H1 (cell line): ENCODE measurements at regions not wholly inside any gene's neighbourhood (a gene's known extent, or its start where the extent isn't known, plus 50 kb on each side); places are given as distances from the start of the nearest gene placed in this dataset.

Experiments
- CTCF ChIA-PET: fragments of 300-600 bp; sonication (Branson Sonifier 250); formaldehyde crosslinking; loops from one replicate; lab custom pipeline; 2021; ENCODE audit not compliant: partially characterized antibody; lab: Charles Lee
- POLR2A ChIA-PET: fragments of 300-600 bp; sonication (Branson Sonifier 250); formaldehyde crosslinking; loops from one replicate; lab custom pipeline; 2021; ENCODE audit warnings: inconsistent platforms; ENCODE audit not compliant: partially characterized antibody; lab: Charles Lee
- DNase-seq, 2 experiments: peaks; one replicate each; pipeline versions ENCODE4 v3.0.0 to v3.0.0-alpha.2; 2010 to 2022; ENCODE audit warnings: low spot score in 2 of 2, low read depth in 1 of 2, mixed read lengths in 1 of 2
- FAIRE-seq: peaks from 2 replicates; lab custom pipeline; 2011; peaks lifted over from hg19 to GRCh38; lab: Jason Lieb, UNC
- H2AFZ ChIP-seq: 2 replicates; pipeline ENCODE4 v1.8.1; 2012; ENCODE audit warnings: low read length, inconsistent platforms
- H2AK5ac ChIP-seq: 2 replicates; pipeline ENCODE4 v1.6.1; 2013; ENCODE audit warnings: low read depth, low read length
- H2BK120ac ChIP-seq: replicated peaks from 2 replicates; pipeline ENCODE3; 2013; ENCODE audit warnings: low read depth, low read length, inconsistent platforms
- H2BK12ac ChIP-seq: 2 replicates; pipeline ENCODE4 v1.6.1; 2013; ENCODE audit warnings: low read depth, low read length
- H2BK15ac ChIP-seq: 2 replicates; pipeline ENCODE4 v1.6.1; 2013; ENCODE audit warnings: low read length
- H2BK20ac ChIP-seq: 2 replicates; pipeline ENCODE4 v1.6.1; 2013; ENCODE audit warnings: low read length
- H2BK5ac ChIP-seq: 2 replicates; pipeline ENCODE4 v1.6.1; 2013; ENCODE audit warnings: low read depth, low read length
- H3K14ac ChIP-seq: 2 replicates; pipeline ENCODE4 v1.6.1; 2013; ENCODE audit warnings: inconsistent platforms; ENCODE audit not compliant: insufficient read length
- H3K18ac ChIP-seq: 2 replicates; pipeline ENCODE4 v1.6.1; 2013; ENCODE audit warnings: low read length; ENCODE audit errors: extremely low read depth
- H3K23ac ChIP-seq: 2 replicates; pipeline ENCODE4 v1.6.1; 2013; ENCODE audit warnings: inconsistent platforms; ENCODE audit not compliant: insufficient read length
- H3K23me2 ChIP-seq: 2 replicates; pipeline ENCODE4 v1.6.1; 2013; ENCODE audit warnings: low read depth, low read length
- H3K27ac ChIP-seq: 2 replicates; pipeline ENCODE4 v1.6.1; 2011; ENCODE audit warnings: low read depth, low read length, inconsistent platforms
- H3K27me3 ChIP-seq, 4 experiments: replicated peaks in 1 of 4; 1 replicate in 1 of 4; 2 replicates in 3 of 4; pipeline versions ENCODE4 v1.6.1 to v1.8.1; 2011 to 2013; ENCODE audit warnings: low read length in 3 of 4, mild to moderate bottlenecking in 3 of 4, inconsistent platforms in 2 of 4, mixed read lengths in 2 of 4, moderate library complexity in 1 of 4; ENCODE audit not compliant: control insufficient read depth in 3 of 4, insufficient read depth in 3 of 4; ENCODE audit errors: extremely low read depth in 1 of 4
- H3K36me3 ChIP-seq, 4 experiments: 2 replicates each; pipeline versions ENCODE4 v1.6.1 to v1.8.1; 2011 to 2013; ENCODE audit warnings: mild to moderate bottlenecking in 4 of 4, low read length in 3 of 4, moderate library complexity in 2 of 4, control low read depth in 1 of 4, inconsistent platforms in 1 of 4; ENCODE audit not compliant: insufficient read depth in 4 of 4, control insufficient read depth in 2 of 4
- H3K4ac ChIP-seq: replicated peaks from 2 replicates; pipeline ENCODE3; 2013; ENCODE audit warnings: low read length, low read depth, mixed read lengths, inconsistent platforms; ENCODE audit not compliant: insufficient read length
- H3K4me1 ChIP-seq, 4 experiments: replicated peaks in 1 of 4; 1 replicate in 1 of 4; 2 replicates in 3 of 4; pipeline versions ENCODE4 v1.6.1 to v1.8.1; 2011 to 2013; ENCODE audit warnings: low read length in 3 of 4, inconsistent platforms in 2 of 4, mixed read lengths in 1 of 4; ENCODE audit not compliant: insufficient read depth in 4 of 4, control insufficient read depth in 3 of 4
- H3K4me2 ChIP-seq, 2 experiments: 2 replicates each; pipeline versions ENCODE4 v1.6.1 to v1.8.1; 2011 to 2013; ENCODE audit warnings: low read depth in 2 of 2, low read length in 2 of 2, control low read depth in 1 of 2, inconsistent platforms in 1 of 2, mild to moderate bottlenecking in 1 of 2; ENCODE audit not compliant: insufficient read depth in 1 of 2
- H3K4me3 ChIP-seq, 4 experiments: fragments of 200-600, 300-600 bp in 1 of 4; sonication (generic), shearing (Covaris generic), sonication (Bioruptor Twin) in 1 of 4; 2 replicates each; pipeline versions ENCODE4 v1.5.1 to v1.8.1; 2011 to 2016; ENCODE audit warnings: low read length in 4 of 4, low read depth in 3 of 4, control low read depth in 2 of 4, inconsistent platforms in 2 of 4, mild to moderate bottlenecking in 2 of 4, mixed read lengths in 1 of 4, moderate library complexity in 1 of 4; ENCODE audit not compliant: insufficient read depth in 2 of 4; ENCODE audit errors: extremely low read depth in 1 of 4
- H3K56ac ChIP-seq: replicated peaks from 2 replicates; pipeline ENCODE3; 2013; ENCODE audit warnings: low read depth, mild to moderate bottlenecking, mixed read lengths, low read length, inconsistent platforms; ENCODE audit not compliant: insufficient read length
- H3K79me1 ChIP-seq: 2 replicates; pipeline ENCODE4 v1.6.1; 2013; ENCODE audit warnings: low read depth, low read length, control low read depth
- H3K79me2 ChIP-seq, 2 experiments: 2 replicates each; pipeline versions ENCODE4 v1.6.1 to v1.8.1; 2012 to 2013; ENCODE audit warnings: low read length in 2 of 2, mild to moderate bottlenecking in 2 of 2, inconsistent platforms in 1 of 2; ENCODE audit not compliant: insufficient read depth in 2 of 2, control insufficient read depth in 1 of 2
- H3K9ac ChIP-seq, 4 experiments: replicated peaks in 1 of 4; 1 replicate in 1 of 4; 2 replicates in 3 of 4; pipeline versions ENCODE4 v1.6.1 to v1.8.1; 2011 to 2013; ENCODE audit warnings: low read depth in 3 of 4, low read length in 3 of 4, control low read depth in 2 of 4, mild to moderate bottlenecking in 2 of 4, moderate library complexity in 2 of 4, inconsistent platforms in 1 of 4; ENCODE audit errors: extremely low read depth in 1 of 4
- H3K9me3 ChIP-seq, 2 experiments: 2 replicates each; pipeline versions ENCODE4 v1.6.1 to v1.8.1; 2012 to 2013; ENCODE audit warnings: mild to moderate bottlenecking in 2 of 2, moderate library complexity in 2 of 2, control low read depth in 1 of 2, inconsistent platforms in 1 of 2, low read depth in 1 of 2, low read length in 1 of 2, mixed read lengths in 1 of 2; ENCODE audit not compliant: insufficient read depth in 2 of 2
- H4K20me1 ChIP-seq, 2 experiments: replicated peaks in 1 of 2; 2 replicates each; pipeline versions ENCODE3 to v1.8.1; 2011 to 2013; ENCODE audit warnings: inconsistent platforms in 2 of 2, low read length in 2 of 2, mild to moderate bottlenecking in 1 of 2; ENCODE audit not compliant: insufficient read depth in 2 of 2, control insufficient read depth in 1 of 2
- H4K5ac ChIP-seq: 2 replicates; pipeline ENCODE4 v1.6.1; 2013; ENCODE audit warnings: low read length, low read depth, mixed read lengths, inconsistent platforms; ENCODE audit not compliant: insufficient read length
- H4K8ac ChIP-seq: 2 replicates; pipeline ENCODE4 v1.8.0; 2013; ENCODE audit warnings: mild to moderate bottlenecking, moderate library complexity, low read length, inconsistent platforms; ENCODE audit not compliant: insufficient read depth; ENCODE audit errors: extremely low read depth
- H4K91ac ChIP-seq: replicated peaks from 2 replicates; pipeline ENCODE3; 2013; ENCODE audit warnings: low read length, mixed read lengths, inconsistent platforms; ENCODE audit not compliant: insufficient read length
- BACH1 ChIP-seq: IDR thresholded peaks from 2 replicates; pipeline ENCODE4 v1.6.1; 2012; ENCODE audit warnings: low read length, improper control_type of control experiment
- BCL11A ChIP-seq, 2 experiments: IDR thresholded peaks; one replicate each; pipeline ENCODE4 v1.6.1; 2011; ENCODE audit warnings: low read depth in 2 of 2, low read length in 2 of 2, mild to moderate bottlenecking in 2 of 2
- FOSL1 ChIP-seq: IDR thresholded peaks from 2 replicates; pipeline ENCODE4 v1.6.1; 2011; ENCODE audit warnings: mild to moderate bottlenecking, low read depth, low read length, moderate library complexity; ENCODE audit not compliant: insufficient read depth
- GABPA ChIP-seq: IDR thresholded peaks from 2 replicates; pipeline ENCODE4 v1.6.1; 2011; ENCODE audit warnings: mild to moderate bottlenecking, low read length, moderate library complexity, borderline replicate concordance; ENCODE audit not compliant: insufficient read depth
- GTF2F1 ChIP-seq: IDR thresholded peaks from 2 replicates; pipeline ENCODE4 v1.6.1; 2012; ENCODE audit warnings: low read depth, low read length, improper control_type of control experiment, borderline replicate concordance
- HDAC2 ChIP-seq, 2 experiments: fragments of 300-600 bp in 1 of 2; sonication (generic) in 1 of 2; IDR thresholded peaks; 2 replicates each; pipeline ENCODE4 v1.6.1; 2011 to 2012; ENCODE audit warnings: low read depth in 2 of 2, low read length in 2 of 2, mild to moderate bottlenecking in 2 of 2, moderate library complexity in 2 of 2, borderline replicate concordance in 1 of 2, inconsistent platforms in 1 of 2
- NRF1 ChIP-seq: IDR thresholded peaks from 2 replicates; pipeline ENCODE4 v1.6.1; 2011; ENCODE audit warnings: mild to moderate bottlenecking, low read depth, low read length, improper control_type of control experiment
- POLR2A ChIP-seq, 2 experiments: IDR thresholded peaks; 1 replicate in 1 of 2; 2 replicates in 1 of 2; pipeline ENCODE4 v1.6.1; 2011; ENCODE audit warnings: low read depth in 2 of 2, low read length in 2 of 2, mild to moderate bottlenecking in 2 of 2; ENCODE audit errors: control extremely low read depth in 1 of 2
- SP1 ChIP-seq: IDR thresholded peaks from 2 replicates; pipeline ENCODE4 v1.6.1; 2011; ENCODE audit warnings: low read depth, low read length
- SP4 ChIP-seq: IDR thresholded peaks from 2 replicates; pipeline ENCODE4 v1.6.1; 2012; ENCODE audit warnings: low read length, inconsistent platforms
- WGBS, 2 experiments: shearing (Covaris generic) in 1 of 2; methylation state at CpG; one replicate each; pipeline versions ENCODE4 v1.1.6 to v1.1.7; 2013 to 2015; ENCODE audit warnings: low lambda C conversion rate in 2 of 2, mixed read lengths in 2 of 2, inconsistent platforms in 1 of 2, low coverage in 1 of 2, missing lambda C conversion rate in 1 of 2; ENCODE audit not compliant: insufficient replicate concordance in 2 of 2, insufficient coverage in 1 of 2, insufficient read length in 1 of 2; ENCODE audit errors: extremely low coverage in 1 of 2, missing lambda C conversion rate in 1 of 2; 5-methylcytosine and 5-hydroxymethylcytosine counted together
- TF ChIP-seq, protein P1 (sequence below), 3 experiments: IDR thresholded peaks; 1 replicate in 2 of 3; 2 replicates in 1 of 3; pipeline versions ENCODE4 v1.5.1 to v1.6.1; 2011; ENCODE audit warnings: low read length in 3 of 3, mild to moderate bottlenecking in 3 of 3, inconsistent platforms in 2 of 3, low read depth in 1 of 3, moderate library complexity in 1 of 3; ENCODE audit not compliant: insufficient read depth in 1 of 3; ENCODE audit errors: control extremely low read depth in 1 of 3

DNA sequence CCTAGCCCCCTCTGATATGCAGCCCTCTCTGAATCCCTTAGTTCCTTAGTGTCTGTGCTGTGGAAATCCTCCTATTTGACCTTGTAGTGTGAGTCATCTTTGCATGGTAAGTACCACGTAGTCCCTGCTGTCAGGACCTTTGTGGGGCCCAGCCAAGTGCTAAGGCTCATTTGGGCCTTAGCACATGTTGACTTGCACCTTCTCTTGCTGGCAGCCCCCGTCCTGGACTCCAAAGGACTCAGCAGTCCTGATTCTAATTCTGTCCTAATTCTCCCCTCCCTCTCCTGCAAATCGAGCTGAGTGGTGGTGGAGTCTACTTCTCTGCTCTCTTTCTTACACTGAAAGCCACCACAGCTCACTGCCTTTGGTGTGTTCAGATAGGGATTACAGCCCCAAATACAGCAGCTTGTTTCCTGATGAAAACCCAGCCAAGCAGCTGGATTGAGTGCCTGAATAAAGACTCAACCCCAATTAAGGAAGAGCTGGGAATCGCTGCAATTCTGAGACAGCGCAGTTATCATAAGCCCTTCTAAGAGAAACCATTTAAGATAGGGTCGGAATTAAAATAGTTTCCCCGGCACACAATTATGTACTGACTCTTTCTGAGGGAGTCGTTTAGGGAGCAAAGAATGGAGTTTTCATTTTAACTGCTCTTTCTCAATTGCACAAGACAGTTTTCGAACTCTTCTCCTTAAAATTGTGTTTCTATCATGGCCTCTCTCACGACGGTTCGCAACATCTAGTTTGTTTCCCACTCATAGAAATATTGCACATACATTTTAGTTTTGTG, 215.6 kb upstream of the TNP1 start:
- Histone ChIP-seq H4K91ac (no peak overlapping the region), H3K4me1 (no peaks in the 10 kb centered on the region), H3K9me3 (no peaks in the 10 kb centered on the region), H2BK5ac (no peak overlapping the region), H4K5ac (no peak overlapping the region), H2AFZ (0 out of 2 replicates have a peak overlapping the region, but pooled peaks have one; percentile 15), H3K27ac (no peak overlapping the region), H3K14ac (no peak overlapping the region), H3K23me2 (no peaks in the 10 kb centered on the region; the same call in 1 of the 2 replicates), H2BK15ac (0 out of 2 replicates have a peak overlapping the region, but pooled peaks have one; percentile 72), H3K4ac (no peak overlapping the region), H2BK20ac (no peak overlapping the region), H4K8ac (no peak overlapping the region), H3K79me2 (no peaks in the 10 kb centered on the region), H3K23ac (no peak overlapping the region), H3K79me1 (no peaks in the 10 kb centered on the region), H3K27me3 (no peaks in the 10 kb centered on the region), H2BK12ac (no peak overlapping the region), H2AK5ac (no peak overlapping the region), H3K18ac (no peak overlapping the region), H3K56ac (no peak overlapping the region), H3K36me3 (no peaks in the 10 kb centered on the region), H4K20me1 (no peaks in the 10 kb centered on the region), H3K4me2 (no peak overlapping the region), H3K4me3 (no peak overlapping the region), H2BK120ac (no peak overlapping the region), H3K9ac (no peak overlapping the region)
- ChIA-PET POLR2A (no interaction called here), CTCF (interaction anchor here (0.6 to 1.6 kb wide), 8 partner anchors 9 to 91 kb away, joined by 3 to 4 read pairs (median 4); no protein-coding TSS in a partner anchor)
- WGBS, 2 experiments, result 92% methylated on average over 12 of the region's 12 CpGs; no CpG with 5 or more reads in 1 of the 2 experiments
- FAIRE-seq (no peak), DNase-seq (no peak)
- TF ChIP-seq HDAC2 (IDR thresholded peaks at IDR 0.05; ENCODE audit: borderline replicate concordance in 1 of 2, low read depth in 2 of 2, low read length in 2 of 2) (no peak), GTF2F1 (no peak), BCL11A (IDR thresholded peaks at IDR 0.05; ENCODE audit: low read depth in 2 of 2, low read length in 2 of 2) (no peak), BACH1 (no peak), SP4 (no peak), SP1 (no peak), POLR2A (IDR thresholded peaks at IDR 0.05; ENCODE audit: control extremely low read depth in 1 of 2, low read depth in 2 of 2, low read length in 2 of 2) (no peak), NRF1 (no peak), GABPA (no peak), FOSL1 (no peak)
- TF ChIP-seq, protein P1, sequence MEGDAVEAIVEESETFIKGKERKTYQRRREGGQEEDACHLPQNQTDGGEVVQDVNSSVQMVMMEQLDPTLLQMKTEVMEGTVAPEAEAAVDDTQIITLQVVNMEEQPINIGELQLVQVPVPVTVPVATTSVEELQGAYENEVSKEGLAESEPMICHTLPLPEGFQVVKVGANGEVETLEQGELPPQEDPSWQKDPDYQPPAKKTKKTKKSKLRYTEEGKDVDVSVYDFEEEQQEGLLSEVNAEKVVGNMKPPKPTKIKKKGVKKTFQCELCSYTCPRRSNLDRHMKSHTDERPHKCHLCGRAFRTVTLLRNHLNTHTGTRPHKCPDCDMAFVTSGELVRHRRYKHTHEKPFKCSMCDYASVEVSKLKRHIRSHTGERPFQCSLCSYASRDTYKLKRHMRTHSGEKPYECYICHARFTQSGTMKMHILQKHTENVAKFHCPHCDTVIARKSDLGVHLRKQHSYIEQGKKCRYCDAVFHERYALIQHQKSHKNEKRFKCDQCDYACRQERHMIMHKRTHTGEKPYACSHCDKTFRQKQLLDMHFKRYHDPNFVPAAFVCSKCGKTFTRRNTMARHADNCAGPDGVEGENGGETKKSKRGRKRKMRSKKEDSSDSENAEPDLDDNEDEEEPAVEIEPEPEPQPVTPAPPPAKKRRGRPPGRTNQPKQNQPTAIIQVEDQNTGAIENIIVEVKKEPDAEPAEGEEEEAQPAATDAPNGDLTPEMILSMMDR (IDR thresholded peaks at IDR 0.05; ENCODE audit: control extremely low read depth in 1 of 3, insufficient read depth in 1 of 3, low read depth in 1 of 3, low read length in 3 of 3), result no peak
